ENCODE measurements at regions not wholly inside any gene's neighbourhood (a gene's known extent, or its start where the extent isn't known, plus 50 kb on each side); places are given as distances from the start of the nearest gene placed in this dataset.

DNA sequence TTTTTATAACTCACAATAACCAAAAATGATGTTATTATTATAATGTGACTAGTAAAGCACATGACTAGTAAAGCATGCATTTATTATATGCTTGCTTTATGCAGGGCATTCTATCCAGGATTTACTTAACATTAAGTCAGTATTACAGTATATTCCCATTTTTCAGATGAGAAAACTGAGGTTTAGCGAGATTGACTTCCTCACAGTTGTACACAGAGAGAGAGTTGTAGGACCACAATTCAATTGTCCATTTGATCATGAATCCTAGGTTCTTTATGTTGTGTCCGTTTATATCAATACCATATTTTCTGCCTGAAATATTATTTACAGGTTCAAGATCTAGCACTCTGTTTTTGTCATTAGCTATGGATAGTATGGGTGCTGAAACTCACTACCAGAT is 301.5 kb downstream of the PRL start:
- Histone ChIP-seq H3K9me3 (ENCODE audit: control insufficient read depth, insufficient read depth, low read depth, low read length) (no peaks in the 10 kb centered on the region), H3K27me3 (ENCODE audit: control insufficient read depth, insufficient read depth, low read length) (no peaks in the 10 kb centered on the region), H3K36me3 (ENCODE audit: control insufficient read depth, insufficient read depth, low read length) (no peaks in the 10 kb centered on the region), H3K4me1 (ENCODE audit: control insufficient read depth, insufficient read depth, low read length) (no peaks in the 10 kb centered on the region), H3K4me3 (ENCODE audit: low read depth in 2 of 2, low read length in 2 of 2) (no peak overlapping the region), H3K27ac (ENCODE audit: low read length) (no peak overlapping the region)
- POLR2A ChIA-PET: no interaction called here
- TF ChIP-seq TCF7L2 (IDR thresholded peaks at IDR 0.05; ENCODE audit: low read depth, low read length): no peak
- TF ChIP-seq, protein P1, sequence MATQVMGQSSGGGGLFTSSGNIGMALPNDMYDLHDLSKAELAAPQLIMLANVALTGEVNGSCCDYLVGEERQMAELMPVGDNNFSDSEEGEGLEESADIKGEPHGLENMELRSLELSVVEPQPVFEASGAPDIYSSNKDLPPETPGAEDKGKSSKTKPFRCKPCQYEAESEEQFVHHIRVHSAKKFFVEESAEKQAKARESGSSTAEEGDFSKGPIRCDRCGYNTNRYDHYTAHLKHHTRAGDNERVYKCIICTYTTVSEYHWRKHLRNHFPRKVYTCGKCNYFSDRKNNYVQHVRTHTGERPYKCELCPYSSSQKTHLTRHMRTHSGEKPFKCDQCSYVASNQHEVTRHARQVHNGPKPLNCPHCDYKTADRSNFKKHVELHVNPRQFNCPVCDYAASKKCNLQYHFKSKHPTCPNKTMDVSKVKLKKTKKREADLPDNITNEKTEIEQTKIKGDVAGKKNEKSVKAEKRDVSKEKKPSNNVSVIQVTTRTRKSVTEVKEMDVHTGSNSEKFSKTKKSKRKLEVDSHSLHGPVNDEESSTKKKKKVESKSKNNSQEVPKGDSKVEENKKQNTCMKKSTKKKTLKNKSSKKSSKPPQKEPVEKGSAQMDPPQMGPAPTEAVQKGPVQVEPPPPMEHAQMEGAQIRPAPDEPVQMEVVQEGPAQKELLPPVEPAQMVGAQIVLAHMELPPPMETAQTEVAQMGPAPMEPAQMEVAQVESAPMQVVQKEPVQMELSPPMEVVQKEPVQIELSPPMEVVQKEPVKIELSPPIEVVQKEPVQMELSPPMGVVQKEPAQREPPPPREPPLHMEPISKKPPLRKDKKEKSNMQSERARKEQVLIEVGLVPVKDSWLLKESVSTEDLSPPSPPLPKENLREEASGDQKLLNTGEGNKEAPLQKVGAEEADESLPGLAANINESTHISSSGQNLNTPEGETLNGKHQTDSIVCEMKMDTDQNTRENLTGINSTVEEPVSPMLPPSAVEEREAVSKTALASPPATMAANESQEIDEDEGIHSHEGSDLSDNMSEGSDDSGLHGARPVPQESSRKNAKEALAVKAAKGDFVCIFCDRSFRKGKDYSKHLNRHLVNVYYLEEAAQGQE (IDR thresholded peaks at IDR 0.05; ENCODE audit: insufficient read depth in 1 of 2, low read depth in 2 of 2, low read length in 1 of 2): no peak
- in situ Hi-C loops (cut with HindIII; ENCODE audit: low pct_unique_long_range_greater_than_20kb, low sequenced_read_pairs) (no loop called here), intact Hi-C loops (cut with micrococcal nuclease; ENCODE audit: unreplicated experiment) (no loop called here)
- BruUV-seq (replicated peaks): no TSS peak
- no peak for ATAC-seq
- CTCF ChIA-PET: no interaction called here
- no peak for DNase-seq (ENCODE audit: low read depth, low spot score)

DNA sequence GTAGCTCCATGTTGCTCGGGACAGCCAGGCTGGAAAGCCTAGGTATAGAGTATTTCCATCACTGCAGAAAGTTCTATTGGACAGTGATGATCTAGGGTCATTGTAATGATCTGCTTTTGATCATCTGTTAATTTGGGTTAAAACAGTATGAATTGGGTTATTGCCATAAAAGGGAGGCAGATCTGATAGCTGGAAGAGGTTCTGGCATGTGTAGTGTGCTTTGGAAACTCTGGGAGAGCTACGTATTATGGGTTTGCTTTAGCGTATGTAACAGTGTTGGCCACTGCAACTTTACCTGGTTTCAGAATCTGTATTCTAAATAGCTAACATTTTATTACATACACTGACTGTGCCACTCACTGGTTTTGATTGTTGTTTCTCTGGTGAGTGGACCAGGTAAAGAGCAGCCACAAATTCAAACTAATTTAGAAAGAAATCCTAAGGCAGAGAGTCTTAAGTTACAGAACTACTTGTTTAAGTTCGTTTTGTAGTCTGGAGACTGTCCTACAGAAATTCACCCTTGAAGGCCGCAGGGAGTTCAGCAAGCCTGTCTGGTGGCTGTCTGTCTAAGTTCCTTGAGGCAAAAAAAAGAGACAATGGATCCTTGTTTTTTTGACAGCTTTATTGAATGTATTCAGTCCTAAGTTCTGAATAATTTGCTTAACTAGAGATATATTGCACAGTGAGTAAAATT is 300.3 kb downstream of the PRL start:
- Histone ChIP-seq H3K4me3 (ENCODE audit: low read depth in 2 of 2, low read length in 2 of 2) (no peak overlapping the region), H3K4me1 (ENCODE audit: control insufficient read depth, insufficient read depth, low read length) (no peaks in the 10 kb centered on the region), H3K36me3 (ENCODE audit: control insufficient read depth, insufficient read depth, low read length) (no peaks in the 10 kb centered on the region), H3K9me3 (ENCODE audit: control insufficient read depth, insufficient read depth, low read depth, low read length) (no peaks in the 10 kb centered on the region), H3K27ac (ENCODE audit: low read length) (no peak overlapping the region), H3K27me3 (ENCODE audit: control insufficient read depth, insufficient read depth, low read length) (no peaks in the 10 kb centered on the region)
- BruUV-seq (replicated peaks): no TSS peak
- no peak for DNase-seq (ENCODE audit: low read depth, low spot score)
- no peak for ATAC-seq
- ChIA-PET CTCF (no interaction called here), POLR2A (no interaction called here)
- TF ChIP-seq, protein P2, sequence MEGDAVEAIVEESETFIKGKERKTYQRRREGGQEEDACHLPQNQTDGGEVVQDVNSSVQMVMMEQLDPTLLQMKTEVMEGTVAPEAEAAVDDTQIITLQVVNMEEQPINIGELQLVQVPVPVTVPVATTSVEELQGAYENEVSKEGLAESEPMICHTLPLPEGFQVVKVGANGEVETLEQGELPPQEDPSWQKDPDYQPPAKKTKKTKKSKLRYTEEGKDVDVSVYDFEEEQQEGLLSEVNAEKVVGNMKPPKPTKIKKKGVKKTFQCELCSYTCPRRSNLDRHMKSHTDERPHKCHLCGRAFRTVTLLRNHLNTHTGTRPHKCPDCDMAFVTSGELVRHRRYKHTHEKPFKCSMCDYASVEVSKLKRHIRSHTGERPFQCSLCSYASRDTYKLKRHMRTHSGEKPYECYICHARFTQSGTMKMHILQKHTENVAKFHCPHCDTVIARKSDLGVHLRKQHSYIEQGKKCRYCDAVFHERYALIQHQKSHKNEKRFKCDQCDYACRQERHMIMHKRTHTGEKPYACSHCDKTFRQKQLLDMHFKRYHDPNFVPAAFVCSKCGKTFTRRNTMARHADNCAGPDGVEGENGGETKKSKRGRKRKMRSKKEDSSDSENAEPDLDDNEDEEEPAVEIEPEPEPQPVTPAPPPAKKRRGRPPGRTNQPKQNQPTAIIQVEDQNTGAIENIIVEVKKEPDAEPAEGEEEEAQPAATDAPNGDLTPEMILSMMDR (IDR thresholded peaks at IDR 0.05): no peak
- TF ChIP-seq SIN3A (IDR thresholded peaks at IDR 0.05; ENCODE audit: borderline replicate concordance, insufficient read depth, low read depth, low read length) (no peak), POLR2AphosphoS5 (IDR thresholded peaks at IDR 0.05; ENCODE audit: low read depth, low read length) (no peak), TCF7L2 (IDR thresholded peaks at IDR 0.05; ENCODE audit: low read depth, low read length) (no peak)
- TF ChIP-seq, protein P1 (IDR thresholded peaks at IDR 0.05; ENCODE audit: insufficient read depth in 1 of 2, low read depth in 2 of 2, low read length in 1 of 2): no peak
- in situ Hi-C loops (cut with HindIII; ENCODE audit: low pct_unique_long_range_greater_than_20kb, low sequenced_read_pairs): no loop called here
- intact Hi-C loops (cut with micrococcal nuclease; ENCODE audit: unreplicated experiment): no loop called here
